ENCODE measurements at regions not wholly inside any gene's neighbourhood (a gene's known extent, or its start where the extent isn't known, plus 50 kb on each side); places are given as distances from the start of the nearest gene placed in this dataset.

- H3K27me3 ChIP-seq = no peaks in the 10 kb centered on the region
- DNase-seq (no peak), ATAC-seq (no peak)
- TF ChIP-seq CTCF (IDR thresholded peaks at IDR 0.05) = no peak
- intact Hi-C loops (cut with DNase I) = no loop called here
- H3K9me3 ChIP-seq = no peaks in the 10 kb centered on the region
- H3K27ac ChIP-seq = no peak overlapping the region
- no peak overlapping the region for H3K4me3 ChIP-seq
- H3K36me3 ChIP-seq = no peaks in the 10 kb centered on the region
- no peaks in the 10 kb centered on the region for H3K4me1 ChIP-seq
Measured at GRCh38 chr5:167264348-167264747, 1027.1 kb upstream of the WWC1 start.

- Histone ChIP-seq H3K36me3 (no peaks in the 10 kb centered on the region), H3K27me3 (no peaks in the 10 kb centered on the region), H3K4me1 (no peaks in the 10 kb centered on the region), H3K9me3 (no peaks in the 10 kb centered on the region), H3K27ac (no peak overlapping the region), H3K4me3 (no peak overlapping the region)
- ATAC-seq = no peak
- DNase-seq = no peak
- intact Hi-C loops (cut with DNase I) = no loop called here
- TF ChIP-seq CTCF (IDR thresholded peaks at IDR 0.05) = no peak
Measured at GRCh38 chr5:167268337-167268736, 1023.1 kb upstream of the WWC1 start.

GRCh38 chr5:167269146-167269545, 1022.3 kb upstream of the WWC1 start:
- intact Hi-C loops (cut with DNase I) = no loop called here

GRCh38 chr5:167271081-167271480, 1020.4 kb upstream of the WWC1 start:
- Histone ChIP-seq H3K27ac (no peak overlapping the region), H3K36me3 (no peaks in the 10 kb centered on the region), H3K4me1 (no peaks in the 10 kb centered on the region), H3K9me3 (no peaks in the 10 kb centered on the region), H3K4me3 (no peak overlapping the region), H3K27me3 (no peaks in the 10 kb centered on the region)
- intact Hi-C loops (cut with DNase I) = no loop called here
- TF ChIP-seq CTCF (IDR thresholded peaks at IDR 0.05) = no peak
- DNase-seq (no peak), ATAC-seq (no peak)

More at GRCh38 chr5:167269146-167269545, 1022.3 kb upstream of the WWC1 start:
- DNase-seq (no peak), ATAC-seq (no peak)
- TF ChIP-seq CTCF (IDR thresholded peaks at IDR 0.05) = no peak
- Histone ChIP-seq H3K27me3 (no peaks in the 10 kb centered on the region), H3K4me3 (no peak overlapping the region), H3K36me3 (no peaks in the 10 kb centered on the region), H3K27ac (no peak overlapping the region), H3K4me1 (no peaks in the 10 kb centered on the region), H3K9me3 (no peaks in the 10 kb centered on the region)

- intact Hi-C loops (cut with DNase I) = no loop called here
- H3K36me3 ChIP-seq = no peaks in the 10 kb centered on the region
- ATAC-seq = no peak
Measured at GRCh38 chr5:167271511-167271910, 1019.9 kb upstream of the WWC1 start.

More at GRCh38 chr5:167271511-167271910, 1019.9 kb upstream of the WWC1 start:
- Histone ChIP-seq H3K27ac (no peak overlapping the region), H3K27me3 (no peaks in the 10 kb centered on the region), H3K4me1 (no peaks in the 10 kb centered on the region), H3K4me3 (no peak overlapping the region), H3K9me3 (no peaks in the 10 kb centered on the region)
- DNase-seq = no peak
- TF ChIP-seq CTCF (IDR thresholded peaks at IDR 0.05) = no peak

All from upper lobe of right lung (tissue), 1 donor.